GM21515 (cell line): ENCODE measurements at regions not wholly inside any gene's neighbourhood (a gene's known extent, or its start where the extent isn't known, plus 50 kb on each side); places are given as distances from the start of the nearest gene placed in this dataset.
"Not testable (repeated sequence)": the region's sequence is repeated elsewhere in the genome, so short reads cannot be mapped to it uniquely, and the experiment has no call there.

Experiments used
- ATAC-seq: cut with Tn5 transposase; IDR thresholded peaks from one replicate; pipeline ENCODE4 v1.9.1; 2021; ENCODE audit not compliant: unreplicated experiment

DNA sequence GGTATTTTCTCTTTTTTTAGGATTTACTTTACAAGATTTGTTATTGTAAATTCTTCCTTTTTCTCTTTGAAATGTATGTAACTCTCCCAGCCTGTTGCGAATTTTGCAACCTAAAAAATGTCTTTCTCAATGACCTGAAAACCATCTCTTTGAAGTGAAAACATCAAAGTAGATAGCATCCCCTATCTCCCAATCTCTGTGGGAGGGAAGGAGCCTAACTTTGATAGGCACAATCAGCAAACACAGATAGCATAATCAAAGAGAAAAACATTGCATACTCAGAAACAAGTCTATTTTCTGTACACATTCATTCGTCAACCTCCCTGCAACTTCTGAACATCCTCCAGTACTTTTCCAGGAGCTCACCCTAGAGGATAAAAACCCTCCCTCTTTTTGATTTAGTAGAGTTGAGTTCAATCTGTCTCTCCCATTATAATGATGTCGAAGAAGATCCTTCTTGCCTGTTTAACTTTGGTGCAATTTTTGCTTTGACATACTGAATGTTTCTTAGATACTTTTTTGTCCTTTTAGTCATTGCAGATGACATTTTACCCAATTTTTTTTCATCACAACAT, 849.2 kb upstream of the LRFN5 start:
- no peak for ATAC-seq

DNA sequence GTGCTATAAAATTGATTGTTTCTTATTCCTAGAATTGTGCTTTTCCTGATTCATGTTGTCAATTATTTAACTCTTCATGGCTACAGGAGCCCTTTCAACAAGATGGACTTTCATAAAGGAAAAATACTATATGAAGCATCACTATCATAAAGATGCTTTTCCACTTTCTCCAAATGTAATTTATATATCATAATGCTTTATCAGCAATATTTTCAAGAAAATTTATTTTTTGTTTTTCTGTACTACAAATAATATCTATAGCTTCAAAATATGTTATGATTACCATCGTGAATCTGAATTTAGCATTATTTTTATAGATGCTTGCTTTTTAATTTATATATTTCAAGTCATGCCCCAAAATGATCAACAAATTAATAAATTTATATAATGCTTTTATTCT, 873.5 kb upstream of the LRFN5 start:
- no peak for ATAC-seq

DNA sequence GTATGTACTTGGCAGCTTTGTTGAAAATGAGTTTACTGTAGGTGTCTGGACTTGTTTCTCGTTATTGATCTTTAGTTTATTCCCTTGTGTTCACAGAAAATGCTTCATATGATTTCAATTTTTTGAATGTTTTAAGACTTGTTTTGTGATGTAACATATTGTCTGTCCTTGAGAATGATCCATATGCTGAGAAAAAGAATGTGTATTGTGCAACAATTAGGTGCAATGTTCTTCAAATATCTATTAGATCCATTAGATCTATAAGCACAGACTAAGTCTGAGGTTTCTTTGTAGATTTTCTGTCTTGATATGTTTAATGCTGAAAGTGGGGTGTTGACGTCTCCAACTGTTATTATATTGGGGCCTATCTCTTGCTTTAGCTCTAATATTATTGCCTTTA, 879.6 kb upstream of the LRFN5 start:
- ATAC-seq: no peak

- no peak for ATAC-seq
Measured at GRCh38 chr14:40713387-40713786, 893.3 kb upstream of the LRFN5 start.

DNA sequence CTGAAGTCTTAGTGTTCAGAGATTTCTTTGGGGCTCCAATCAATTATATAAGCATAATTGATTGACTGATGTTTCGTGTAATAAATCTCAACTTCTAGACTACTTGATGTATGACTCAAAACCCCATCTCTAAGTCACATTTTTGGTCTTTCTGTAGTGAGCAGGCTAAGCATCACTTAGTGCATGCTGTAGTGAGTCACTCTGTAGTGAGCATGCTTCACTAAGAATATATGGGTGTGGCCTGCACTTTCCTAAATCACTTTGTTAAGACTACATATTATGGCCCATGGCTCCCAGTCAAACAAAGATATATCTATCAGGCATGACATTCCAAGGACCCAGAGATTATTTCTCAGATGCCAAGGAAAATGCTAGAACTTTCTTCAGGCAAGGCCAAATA, 909.4 kb upstream of the LRFN5 start:
- no peak for ATAC-seq

DNA sequence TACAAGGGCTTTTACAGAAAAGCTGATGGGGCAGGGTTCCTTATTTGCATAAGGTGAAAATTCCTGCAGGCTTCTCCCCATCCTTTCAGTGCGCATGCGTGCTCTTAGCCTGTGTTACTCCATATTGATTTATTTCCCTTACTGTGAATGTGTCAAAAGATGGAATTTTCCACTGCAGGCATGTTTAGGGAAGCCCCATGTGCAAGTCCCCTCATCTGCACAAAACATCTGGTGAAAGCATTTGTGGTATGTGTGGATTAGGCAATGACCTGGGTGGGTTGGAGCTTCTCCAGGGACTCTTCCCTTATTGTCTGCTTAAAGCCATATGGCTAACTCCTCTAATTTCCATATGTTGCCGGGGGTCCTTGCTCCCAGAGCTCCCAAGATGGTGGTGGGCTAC, 912.7 kb upstream of the LRFN5 start:
- ATAC-seq: no peak

- ATAC-seq: no peak
Measured at GRCh38 chr14:40691066-40691465, 915.6 kb upstream of the LRFN5 start.

GRCh38 chr14:40685764-40686163, 920.9 kb upstream of the LRFN5 start:
- ATAC-seq: no peak

DNA sequence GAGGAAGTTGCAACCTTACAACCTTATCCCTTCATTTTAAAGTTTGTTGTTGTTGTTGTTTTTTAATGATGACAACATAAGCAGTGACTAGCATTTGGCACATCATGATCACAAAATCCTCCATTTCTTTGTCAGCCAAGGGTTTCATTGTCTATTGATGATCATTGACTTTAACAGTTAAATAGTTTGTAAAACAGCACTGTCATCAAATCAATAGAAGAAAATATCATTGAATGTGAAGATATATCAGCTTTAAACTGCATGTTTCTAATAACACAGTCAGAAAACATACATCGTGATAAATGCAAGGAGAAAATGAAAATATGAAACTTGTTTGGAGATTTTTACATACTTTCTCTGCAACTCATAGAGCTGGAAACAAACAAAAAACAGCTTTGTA, 922.3 kb upstream of the LRFN5 start:
- no peak for ATAC-seq

- no peak for ATAC-seq
Measured at GRCh38 chr14:40682131-40682913, 924.4 kb upstream of the LRFN5 start.

DNA sequence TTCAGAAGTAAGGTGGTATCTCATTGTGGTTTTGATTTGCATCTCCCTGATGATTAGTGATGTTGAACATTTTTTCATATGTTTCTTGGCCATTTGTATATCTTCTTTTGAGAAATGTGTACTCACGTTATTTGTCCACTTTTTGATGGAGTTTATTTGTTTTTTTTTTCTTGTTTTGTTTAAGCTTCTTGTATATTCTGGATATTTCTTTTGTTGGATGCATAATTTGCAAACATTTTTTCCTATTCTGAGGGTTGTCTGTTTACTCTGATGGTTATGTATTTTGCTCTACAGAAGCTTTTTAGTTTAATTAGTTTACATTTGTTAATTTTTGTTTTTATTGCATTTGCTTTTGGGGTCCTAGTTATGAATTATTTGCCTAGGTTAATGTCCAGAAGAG, 927.4 kb upstream of the LRFN5 start:
- ATAC-seq: no peak

DNA sequence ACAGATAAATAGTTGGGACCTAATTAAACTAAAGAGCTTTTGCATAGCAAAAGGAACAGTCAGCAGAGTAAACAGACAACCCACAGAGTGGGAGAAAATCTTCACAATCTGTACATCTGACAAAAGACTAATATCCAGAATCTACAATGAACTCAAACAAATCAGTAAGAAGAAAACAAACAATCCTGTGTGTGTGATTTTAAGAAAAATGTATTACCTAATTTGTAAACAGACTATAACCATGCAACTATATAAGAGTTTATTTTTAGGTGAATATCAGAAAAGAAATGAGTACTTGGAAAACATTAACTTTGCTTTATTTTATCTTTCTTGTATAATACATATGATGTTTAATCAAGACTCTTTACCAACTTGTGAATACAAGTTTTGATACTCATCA, 929.5 kb upstream of the LRFN5 start:
- not testable (repeated sequence) for ATAC-seq

DNA sequence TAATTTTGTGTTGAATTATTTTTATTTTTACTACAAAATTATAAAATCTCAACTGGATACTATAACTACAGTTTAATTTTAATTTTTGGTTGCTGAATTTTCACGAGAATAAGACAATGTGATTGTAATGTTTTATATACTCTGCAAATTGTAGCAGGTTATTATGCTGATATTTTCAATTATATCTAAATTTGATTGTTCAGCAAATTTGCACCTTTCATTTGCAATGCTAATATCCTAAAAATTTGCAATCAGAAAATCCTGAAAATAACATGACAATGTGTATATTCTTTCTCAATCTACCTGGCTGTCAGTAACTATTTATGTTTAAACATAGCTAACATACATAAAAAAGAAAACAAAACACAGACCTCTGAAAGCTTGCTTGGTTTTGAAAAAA, 932.2 kb upstream of the LRFN5 start:
- ATAC-seq: no peak

- no peak for ATAC-seq
Measured at GRCh38 chr14:40656311-40656710, 950.4 kb upstream of the LRFN5 start.

DNA sequence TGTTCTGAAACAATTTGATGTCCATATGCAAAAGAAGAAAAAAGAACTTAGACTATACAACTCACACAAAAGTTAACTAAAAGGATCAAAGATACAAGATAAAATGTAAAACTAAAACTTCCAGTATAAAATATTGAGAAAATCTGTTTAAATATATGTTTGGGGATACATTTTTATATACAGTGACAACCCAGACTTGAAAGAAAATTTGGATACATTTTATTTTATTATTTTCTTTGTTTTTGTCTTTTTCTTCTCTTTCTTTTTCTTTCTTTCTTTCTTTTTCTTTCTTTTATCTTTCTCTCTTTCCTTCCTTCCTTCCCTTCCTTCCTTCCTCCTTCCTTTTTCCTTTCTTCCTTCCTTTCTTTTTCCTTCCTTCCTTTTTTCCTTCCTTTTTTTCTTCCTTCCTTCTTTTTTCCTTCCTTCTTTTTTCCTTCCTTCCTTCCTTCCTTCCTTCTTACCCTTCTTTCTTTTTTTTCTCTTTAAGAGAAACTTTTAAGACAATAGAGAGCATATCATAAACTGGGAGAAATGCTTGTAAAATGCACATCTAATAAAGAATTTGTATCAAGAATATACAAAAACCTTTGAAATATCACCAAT, 954.5 kb upstream of the LRFN5 start:
- no peak for ATAC-seq

DNA sequence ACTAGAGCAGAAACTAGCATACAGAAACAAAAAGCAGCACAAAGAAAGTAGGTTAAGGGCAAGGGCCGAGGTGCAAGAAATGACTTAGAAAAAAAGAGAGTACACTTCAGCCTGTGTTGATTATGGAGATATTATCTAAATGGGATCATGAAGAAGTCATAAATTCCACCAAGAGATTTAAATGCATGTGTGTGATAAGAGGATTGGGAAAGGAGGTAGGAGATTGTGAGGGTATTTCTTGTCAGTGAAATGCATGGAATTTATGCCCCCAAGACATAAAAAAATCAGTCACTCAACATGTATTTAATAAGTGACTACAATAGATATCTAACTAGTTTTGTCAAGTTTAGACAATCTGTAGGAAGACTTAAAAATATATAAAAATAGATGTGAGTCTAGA, 976.2 kb upstream of the LRFN5 start:
- ATAC-seq: no peak

GRCh38 chr14:40629551-40630137, 977.0 kb upstream of the LRFN5 start:
- ATAC-seq: not testable (repeated sequence)

DNA sequence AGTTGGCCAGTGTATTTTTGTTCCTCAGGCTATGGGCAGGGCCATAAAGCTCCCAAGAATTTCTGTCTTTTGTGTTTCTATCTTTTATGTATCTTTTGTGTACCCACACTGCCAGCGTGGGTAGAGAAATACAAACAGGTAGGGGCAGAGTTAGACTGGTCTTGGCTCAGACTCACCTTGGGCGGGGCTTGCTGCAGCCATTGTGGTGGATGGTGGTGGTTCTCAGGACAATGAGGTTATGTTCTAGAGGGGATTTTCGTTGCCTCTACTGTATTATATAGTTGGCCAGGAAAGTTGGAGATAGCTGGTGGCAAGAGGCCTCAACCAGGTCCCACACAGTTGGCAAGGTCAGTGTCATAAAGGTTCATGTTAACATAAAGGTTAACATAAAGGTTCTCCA, 977.5 kb upstream of the LRFN5 start:
- no peak for ATAC-seq

DNA sequence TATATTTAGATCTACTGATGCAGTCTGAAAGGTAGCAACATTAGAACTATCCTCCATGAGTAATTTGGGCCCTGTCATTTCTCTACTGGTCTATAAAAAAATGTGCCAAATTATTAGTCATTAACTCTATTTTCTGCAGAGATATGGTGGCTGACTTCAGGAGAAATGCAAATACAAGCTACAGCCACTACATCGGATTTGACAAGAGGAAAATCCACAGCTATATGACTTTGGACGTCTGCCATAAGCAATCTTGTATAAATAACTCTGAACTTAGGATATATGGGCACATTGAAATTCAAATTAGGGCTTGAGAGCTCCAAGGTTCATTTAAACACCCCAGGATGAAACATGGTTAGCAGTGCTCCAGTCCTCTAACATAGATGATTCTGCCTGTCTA, 983.0 kb upstream of the LRFN5 start:
- no peak for ATAC-seq

- ATAC-seq: no peak
Measured at GRCh38 chr14:40618225-40618898, 988.3 kb upstream of the LRFN5 start.

DNA sequence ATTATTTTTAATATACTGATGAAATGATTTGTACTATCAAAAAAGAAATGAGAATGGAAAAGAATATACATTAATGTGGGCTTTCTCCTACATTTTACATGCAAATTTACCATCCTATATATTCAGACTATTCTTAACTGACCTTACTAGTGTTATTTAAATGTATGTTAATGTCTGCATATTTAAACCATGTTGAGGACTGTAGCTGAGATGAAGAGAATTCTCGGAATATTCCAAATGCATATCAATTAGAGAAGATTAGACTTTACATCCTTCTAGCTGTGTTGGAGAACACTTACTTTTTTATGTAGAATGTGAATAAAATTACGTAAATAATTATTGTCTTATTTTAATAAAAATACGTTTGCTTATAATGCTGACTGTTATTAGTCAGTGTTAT, 990.1 kb upstream of the LRFN5 start:
- ATAC-seq: no peak

DNA sequence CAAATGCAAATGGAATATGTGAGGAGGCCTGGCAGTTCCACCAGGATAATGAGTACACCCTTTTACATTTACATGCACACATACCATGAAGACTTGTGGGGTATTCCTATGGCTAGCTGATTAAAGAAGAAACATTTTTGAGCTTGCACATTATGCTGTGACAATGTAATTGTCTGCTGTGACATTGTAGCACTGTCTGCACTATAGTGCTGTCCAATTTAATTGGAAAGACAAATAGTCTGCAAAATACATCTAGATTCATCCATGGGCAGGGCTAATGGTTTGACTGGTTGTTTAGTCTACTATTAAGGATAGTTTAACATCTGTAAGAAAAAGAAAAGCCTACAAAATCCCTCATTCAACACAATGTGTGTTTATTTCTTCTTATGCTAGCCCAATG, 1005.6 kb upstream of the LRFN5 start:
- no peak for ATAC-seq
